Fibroblast of lung (primary cell): ENCODE measurements at regions not wholly inside any gene's neighbourhood (a gene's known extent, or its start where the extent isn't known, plus 50 kb on each side); places are given as distances from the start of the nearest gene placed in this dataset.

Source experiments
- DNase-seq, 2 donors: peaks; one replicate each; pipeline versions ENCODE4 v3.0.0 to v3.0.0-alpha.2; 2010; ENCODE audit warnings: low read depth in 2 of 2
- H2AFZ ChIP-seq: 2 replicates; pipeline ENCODE4 v1.5.1; 2012; ENCODE audit warnings: low read length, control low read depth, inconsistent platforms
- H3K27ac ChIP-seq: 2 replicates; pipeline ENCODE4 v1.5.1; 2011; ENCODE audit warnings: low read length, control low read depth; ENCODE audit not compliant: insufficient read depth
- H3K27me3 ChIP-seq: 2 replicates; pipeline ENCODE4 v1.5.1; 2011; ENCODE audit warnings: mild to moderate bottlenecking, low read length; ENCODE audit not compliant: control insufficient read depth, insufficient read depth
- H3K36me3 ChIP-seq: 2 replicates; pipeline ENCODE4 v1.5.1; 2011; ENCODE audit warnings: low read length; ENCODE audit not compliant: control insufficient read depth, insufficient read depth
- H3K4me1 ChIP-seq: 2 replicates; pipeline ENCODE4 v1.5.1; 2011; ENCODE audit warnings: low read length; ENCODE audit not compliant: control insufficient read depth, insufficient read depth; ENCODE audit errors: extremely low read depth
- H3K4me2 ChIP-seq: 2 replicates; pipeline ENCODE4 v1.5.1; 2011; ENCODE audit warnings: low read length, control low read depth; ENCODE audit not compliant: insufficient read depth; ENCODE audit errors: extremely low read depth
- H3K4me3 ChIP-seq, 4 experiments: fragments of 200-600 bp in 1 of 4; sonication (generic) in 1 of 4; replicated peaks in 1 of 4; 2 replicates each; pipeline ENCODE4 v1.5.1; 2011 to 2016; ENCODE audit warnings: low read length in 4 of 4, low read depth in 3 of 4, mild to moderate bottlenecking in 3 of 4, control low read depth in 2 of 4, inconsistent platforms in 1 of 4, mixed read lengths in 1 of 4; ENCODE audit not compliant: insufficient read depth in 1 of 4; ENCODE audit errors: control extremely low read depth in 1 of 4
- H3K79me2 ChIP-seq: 2 replicates; pipeline ENCODE4 v1.5.1; 2012; ENCODE audit warnings: mild to moderate bottlenecking, low read length, inconsistent platforms; ENCODE audit not compliant: control insufficient read depth, insufficient read depth
- H3K9ac ChIP-seq: 2 replicates; pipeline ENCODE4 v1.5.1; 2011; ENCODE audit warnings: mild to moderate bottlenecking, low read length, control low read depth; ENCODE audit not compliant: insufficient read depth
- H3K9me3 ChIP-seq: 2 replicates; pipeline ENCODE4 v1.5.1; 2012; ENCODE audit warnings: low read depth, low read length; ENCODE audit not compliant: control insufficient read depth, insufficient read depth
- H4K20me1 ChIP-seq: 2 replicates; pipeline ENCODE4 v1.5.1; 2011; ENCODE audit warnings: low read length; ENCODE audit not compliant: control insufficient read depth, insufficient read depth; ENCODE audit errors: extremely low read depth
- EZH2 ChIP-seq: IDR thresholded peaks from 2 replicates; pipeline ENCODE4 v1.5.1; 2012; ENCODE audit warnings: low read length, control low read depth, mild to moderate bottlenecking; ENCODE audit errors: missing control alignments
- TF ChIP-seq, protein P1 (sequence below), 2 donors: IDR thresholded peaks in 1 of 2; conservative IDR thresholded peaks in 1 of 2; 1 replicate in 1 of 2; 2 replicates in 1 of 2; pipeline ENCODE4 v1.5.1; 2011 to 2012; ENCODE audit warnings: low read length in 2 of 2, control low read depth in 1 of 2, inconsistent platforms in 1 of 2, low read depth in 1 of 2, mild to moderate bottlenecking in 1 of 2

DNA sequence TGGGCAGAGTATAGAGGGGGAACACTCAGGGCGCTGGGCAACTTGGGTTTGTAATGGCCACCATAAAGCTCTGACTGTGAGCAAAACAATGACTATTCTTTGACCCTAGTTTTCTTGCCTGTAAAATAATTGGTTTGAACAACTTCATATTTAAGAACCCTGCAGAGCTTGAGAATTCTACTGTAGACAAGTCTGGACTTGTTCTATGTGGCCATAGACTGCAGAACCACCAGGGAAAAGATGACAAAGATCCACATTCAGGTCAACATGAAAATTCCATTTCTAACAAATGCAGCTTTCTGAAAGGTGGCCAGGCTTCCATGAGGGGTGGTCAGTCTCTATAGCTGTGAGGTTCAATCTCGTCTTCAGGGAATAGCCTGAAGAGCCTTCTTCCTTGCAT, 239.4 kb upstream of the LRRN1 start:
- H3K4me3 ChIP-seq, result no peak overlapping the region
- H3K27ac ChIP-seq, result no peak overlapping the region
- H3K4me2 ChIP-seq, result no peak overlapping the region
- H4K20me1 ChIP-seq, result no peaks in the 10 kb centered on the region
- DNase-seq, result peak in 1 of 2 donors; percentile 36
- no peaks in the 10 kb centered on the region for H3K4me1 ChIP-seq
- no peak for TF ChIP-seq EZH2
- TF ChIP-seq, protein P1, sequence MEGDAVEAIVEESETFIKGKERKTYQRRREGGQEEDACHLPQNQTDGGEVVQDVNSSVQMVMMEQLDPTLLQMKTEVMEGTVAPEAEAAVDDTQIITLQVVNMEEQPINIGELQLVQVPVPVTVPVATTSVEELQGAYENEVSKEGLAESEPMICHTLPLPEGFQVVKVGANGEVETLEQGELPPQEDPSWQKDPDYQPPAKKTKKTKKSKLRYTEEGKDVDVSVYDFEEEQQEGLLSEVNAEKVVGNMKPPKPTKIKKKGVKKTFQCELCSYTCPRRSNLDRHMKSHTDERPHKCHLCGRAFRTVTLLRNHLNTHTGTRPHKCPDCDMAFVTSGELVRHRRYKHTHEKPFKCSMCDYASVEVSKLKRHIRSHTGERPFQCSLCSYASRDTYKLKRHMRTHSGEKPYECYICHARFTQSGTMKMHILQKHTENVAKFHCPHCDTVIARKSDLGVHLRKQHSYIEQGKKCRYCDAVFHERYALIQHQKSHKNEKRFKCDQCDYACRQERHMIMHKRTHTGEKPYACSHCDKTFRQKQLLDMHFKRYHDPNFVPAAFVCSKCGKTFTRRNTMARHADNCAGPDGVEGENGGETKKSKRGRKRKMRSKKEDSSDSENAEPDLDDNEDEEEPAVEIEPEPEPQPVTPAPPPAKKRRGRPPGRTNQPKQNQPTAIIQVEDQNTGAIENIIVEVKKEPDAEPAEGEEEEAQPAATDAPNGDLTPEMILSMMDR (conservative IDR thresholded peaks at IDR 0.05 in 1 of 2, IDR thresholded peaks at IDR 0.05 in 1 of 2; ENCODE audit: low read depth in 1 of 2, low read length in 2 of 2), result no peak
- no peak overlapping the region for H3K9ac ChIP-seq
- no peaks in the 10 kb centered on the region for H3K9me3 ChIP-seq
- no peaks in the 10 kb centered on the region for H3K36me3 ChIP-seq
- no peaks in the 10 kb centered on the region for H3K27me3 ChIP-seq
- H3K79me2 ChIP-seq, result no peaks in the 10 kb centered on the region
- no peak overlapping the region for H2AFZ ChIP-seq

DNA sequence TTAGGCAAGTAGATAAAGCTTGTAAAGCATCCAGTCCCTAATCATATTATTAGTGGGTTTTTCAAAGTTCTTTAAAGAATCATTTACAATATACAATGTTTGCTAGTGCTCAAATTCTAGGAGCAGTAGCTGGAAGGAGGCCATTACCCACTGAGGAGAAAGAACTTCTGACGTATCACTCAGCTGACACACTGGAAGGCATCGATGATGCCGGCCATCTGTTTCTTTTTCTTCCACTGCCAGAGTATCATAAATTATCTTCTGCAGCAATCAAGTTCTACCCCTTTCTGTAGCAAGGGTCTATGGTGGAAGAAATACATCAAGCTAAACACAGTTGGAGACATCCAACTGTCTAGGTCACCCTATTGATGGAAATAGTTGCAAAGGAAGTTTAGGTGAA, 243.2 kb upstream of the LRRN1 start:
- Histone ChIP-seq H3K4me2 (no peak overlapping the region), H3K27ac (no peak overlapping the region), H2AFZ (no peak overlapping the region), H3K36me3 (no peaks in the 10 kb centered on the region), H4K20me1 (no peaks in the 10 kb centered on the region), H3K9ac (no peak overlapping the region), H3K79me2 (no peaks in the 10 kb centered on the region), H3K4me3 (no peak overlapping the region), H3K4me1 (no peaks in the 10 kb centered on the region), H3K9me3 (no peaks in the 10 kb centered on the region), H3K27me3 (no peaks in the 10 kb centered on the region)
- DNase-seq, result peak; percentile 46 to 49
- no peak for TF ChIP-seq EZH2
- TF ChIP-seq, protein P1 (conservative IDR thresholded peaks at IDR 0.05 in 1 of 2, IDR thresholded peaks at IDR 0.05 in 1 of 2; ENCODE audit: low read depth in 1 of 2, low read length in 2 of 2), result no peak

GRCh38 chr3:3553236-3553635, 246.0 kb upstream of the LRRN1 start:
- no peaks in the 10 kb centered on the region for H4K20me1 ChIP-seq
- TF ChIP-seq EZH2, result no peak
- TF ChIP-seq, protein P1 (conservative IDR thresholded peaks at IDR 0.05 in 1 of 2, IDR thresholded peaks at IDR 0.05 in 1 of 2; ENCODE audit: low read depth in 1 of 2, low read length in 2 of 2), result no peak
- H3K79me2 ChIP-seq, result no peaks in the 10 kb centered on the region
- no peaks in the 10 kb centered on the region for H3K9me3 ChIP-seq
- no peaks in the 10 kb centered on the region for H3K27me3 ChIP-seq
- no peak overlapping the region for H3K27ac ChIP-seq
- no peak overlapping the region for H2AFZ ChIP-seq
- H3K4me2 ChIP-seq, result no peak overlapping the region
- H3K4me3 ChIP-seq, result no peak overlapping the region
- H3K36me3 ChIP-seq, result no peaks in the 10 kb centered on the region
- H3K9ac ChIP-seq, result no peak overlapping the region
- H3K4me1 ChIP-seq, result no peaks in the 10 kb centered on the region
- peak in 1 of 2 donors; percentile 67 for DNase-seq
